Loucy (cell line): ENCODE measurements at regions not wholly inside any gene's neighbourhood (a gene's known extent, or its start where the extent isn't known, plus 50 kb on each side); places are given as distances from the start of the nearest gene placed in this dataset.
"Not testable (repeated sequence)": the region's sequence is repeated elsewhere in the genome, so short reads cannot be mapped to it uniquely, and the experiment has no call there.

Experiments
- H2AFZ ChIP-seq: fragments of 200-600 bp; sonication (generic); 2 replicates; pipeline ENCODE4 v1.6.0; 2016; ENCODE audit warnings: antibody characterized with exemption, mild to moderate bottlenecking, low read length, moderate library complexity
- H3F3A ChIP-seq: fragments of 200-600 bp; 2 replicates; pipeline ENCODE4 v1.6.0; 2016; ENCODE audit warnings: antibody characterized with exemption, low read depth, mild to moderate bottlenecking
- H3K27me3 ChIP-seq: fragments of 200-600 bp; sonication (generic); 2 replicates; pipeline ENCODE4 v1.6.1; 2014; ENCODE audit warnings: low read length, mild to moderate bottlenecking; ENCODE audit not compliant: insufficient read depth, poor library complexity, severe bottlenecking
- H3K36me3 ChIP-seq: fragments of 200-600 bp; sonication (generic); 2 replicates; pipeline ENCODE4 v1.6.1; 2016; ENCODE audit warnings: low read length; ENCODE audit not compliant: insufficient read depth
- H3K4me1 ChIP-seq: fragments of 200-600 bp; sonication (generic); 2 replicates; pipeline ENCODE4 v1.5.1; 2014; ENCODE audit warnings: low read length, mild to moderate bottlenecking; ENCODE audit not compliant: insufficient read depth, poor library complexity, severe bottlenecking
- H3K4me2 ChIP-seq: fragments of 200-600 bp; sonication (generic); 2 replicates; pipeline ENCODE4 v1.6.0; 2014; ENCODE audit warnings: antibody characterized with exemption, low read length, low read depth, mild to moderate bottlenecking; ENCODE audit not compliant: poor library complexity, severe bottlenecking
- H3K4me3 ChIP-seq: fragments of 200-600 bp; sonication (generic); 2 replicates; pipeline ENCODE4 v1.5.1; 2014; ENCODE audit warnings: low read length, mild to moderate bottlenecking, mixed read lengths; ENCODE audit not compliant: poor library complexity, severe bottlenecking
- H3K79me2 ChIP-seq: fragments of 200-600 bp; sonication (generic); 2 replicates; pipeline ENCODE4 v1.6.1; 2014; ENCODE audit warnings: low read length; ENCODE audit not compliant: insufficient read depth
- H3K9ac ChIP-seq: fragments of 200-600 bp; sonication (generic); 2 replicates; pipeline ENCODE4 v1.6.0; 2014; ENCODE audit warnings: mild to moderate bottlenecking, low read depth, low read length, moderate library complexity; ENCODE audit not compliant: poor library complexity, severe bottlenecking
- H3K9me2 ChIP-seq: fragments of 200-600 bp; sonication (generic); replicated peaks from 2 replicates; pipeline ENCODE4 v1.6.1; 2016; ENCODE audit warnings: low read depth, low read length, mixed read lengths
- H3K9me3 ChIP-seq: fragments of 200-600 bp; sonication (generic); 2 replicates; pipeline ENCODE4 v1.6.1; 2014; ENCODE audit warnings: mild to moderate bottlenecking, antibody characterized with exemption, low read length, low read depth; ENCODE audit not compliant: insufficient read depth
- H4K20me1 ChIP-seq: fragments of 200-600 bp; sonication (generic); 2 replicates; pipeline ENCODE4 v1.6.0; 2014; ENCODE audit warnings: antibody characterized with exemption, low read length, mild to moderate bottlenecking; ENCODE audit not compliant: insufficient read depth, poor library complexity, severe bottlenecking
- EZH2phosphoT487 ChIP-seq: fragments of 200-600 bp; IDR thresholded peaks from 2 replicates; pipeline ENCODE4 v1.6.1; 2018; ENCODE audit warnings: antibody characterized with exemption, mild to moderate bottlenecking, moderate library complexity, borderline replicate concordance
- TF ChIP-seq, protein P1 (sequence below): fragments of 200-600 bp; sonication (generic); conservative IDR thresholded peaks from 2 replicates; pipeline ENCODE4 v1.5.1; 2014; ENCODE audit warnings: mild to moderate bottlenecking, antibody characterized with exemption, low read length

DNA sequence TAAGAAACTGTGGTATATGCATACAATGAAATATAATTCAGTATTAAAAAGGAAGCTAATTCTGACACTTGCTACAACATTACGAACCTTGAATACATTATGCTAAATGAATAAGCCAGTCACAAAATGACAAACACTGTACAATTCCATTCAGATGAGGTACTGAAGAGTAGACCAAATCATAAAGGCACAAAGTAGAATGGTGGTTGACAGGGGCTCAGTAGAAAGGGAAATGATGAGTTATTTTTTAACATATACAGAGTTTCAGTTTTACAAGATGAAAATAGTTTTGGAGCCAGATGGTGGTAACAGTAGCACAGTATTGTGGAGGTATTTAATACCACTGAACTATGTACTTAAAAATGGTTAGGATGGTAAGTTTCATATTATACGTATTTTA lies 254.6 kb upstream of the RBMS3 start:
- Histone ChIP-seq H3K4me3 (no peak overlapping the region), H4K20me1 (no peaks in the 10 kb centered on the region), H3K9me2 (no peaks in the 10 kb centered on the region), H3K9me3 (no peaks in the 10 kb centered on the region), H3K4me1 (no peaks in the 10 kb centered on the region), H3K36me3 (no peaks in the 10 kb centered on the region), H3F3A (no peaks in the 10 kb centered on the region), H3K4me2 (no peak overlapping the region), H3K79me2 (no peaks in the 10 kb centered on the region), H3K27me3 (no peaks in the 10 kb centered on the region), H3K9ac (no peak overlapping the region), H2AFZ (no peak overlapping the region)
- no peak for TF ChIP-seq EZH2phosphoT487
- TF ChIP-seq, protein P1, sequence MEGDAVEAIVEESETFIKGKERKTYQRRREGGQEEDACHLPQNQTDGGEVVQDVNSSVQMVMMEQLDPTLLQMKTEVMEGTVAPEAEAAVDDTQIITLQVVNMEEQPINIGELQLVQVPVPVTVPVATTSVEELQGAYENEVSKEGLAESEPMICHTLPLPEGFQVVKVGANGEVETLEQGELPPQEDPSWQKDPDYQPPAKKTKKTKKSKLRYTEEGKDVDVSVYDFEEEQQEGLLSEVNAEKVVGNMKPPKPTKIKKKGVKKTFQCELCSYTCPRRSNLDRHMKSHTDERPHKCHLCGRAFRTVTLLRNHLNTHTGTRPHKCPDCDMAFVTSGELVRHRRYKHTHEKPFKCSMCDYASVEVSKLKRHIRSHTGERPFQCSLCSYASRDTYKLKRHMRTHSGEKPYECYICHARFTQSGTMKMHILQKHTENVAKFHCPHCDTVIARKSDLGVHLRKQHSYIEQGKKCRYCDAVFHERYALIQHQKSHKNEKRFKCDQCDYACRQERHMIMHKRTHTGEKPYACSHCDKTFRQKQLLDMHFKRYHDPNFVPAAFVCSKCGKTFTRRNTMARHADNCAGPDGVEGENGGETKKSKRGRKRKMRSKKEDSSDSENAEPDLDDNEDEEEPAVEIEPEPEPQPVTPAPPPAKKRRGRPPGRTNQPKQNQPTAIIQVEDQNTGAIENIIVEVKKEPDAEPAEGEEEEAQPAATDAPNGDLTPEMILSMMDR, result no peak

DNA sequence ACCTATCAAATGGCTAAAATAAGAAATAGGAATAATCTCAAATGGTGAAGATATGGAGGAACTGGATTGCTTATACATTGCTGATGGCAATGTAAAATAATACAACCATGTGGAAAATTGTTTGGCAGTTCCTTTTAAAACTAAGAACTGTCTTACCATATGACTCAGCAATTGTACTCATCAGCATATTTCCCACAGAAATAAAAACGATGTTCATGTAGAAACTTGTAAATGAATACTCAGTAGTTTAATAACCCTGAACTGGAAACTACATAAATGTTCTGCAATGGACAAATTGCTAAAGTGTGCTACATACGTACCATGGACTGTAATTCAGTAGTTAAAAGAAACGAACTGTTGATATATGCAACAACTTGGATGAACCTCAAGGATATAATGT lies 253.9 kb upstream of the RBMS3 start:
- no peaks in the 10 kb centered on the region for H3K79me2 ChIP-seq
- no peak overlapping the region for H3K9ac ChIP-seq
- no peak for TF ChIP-seq EZH2phosphoT487
- TF ChIP-seq, protein P1, result no peak
- no peaks in the 10 kb centered on the region for H3K4me1 ChIP-seq
- no peak overlapping the region for H3K4me2 ChIP-seq
- no peaks in the 10 kb centered on the region for H3K9me3 ChIP-seq
- no peak overlapping the region for H2AFZ ChIP-seq
- no peaks in the 10 kb centered on the region for H4K20me1 ChIP-seq
- no peaks in the 10 kb centered on the region for H3K36me3 ChIP-seq
- H3K4me3 ChIP-seq, result no peak overlapping the region
- no peaks in the 10 kb centered on the region for H3F3A ChIP-seq
- H3K27me3 ChIP-seq, result no peaks in the 10 kb centered on the region
- H3K9me2 ChIP-seq, result no peaks in the 10 kb centered on the region

DNA sequence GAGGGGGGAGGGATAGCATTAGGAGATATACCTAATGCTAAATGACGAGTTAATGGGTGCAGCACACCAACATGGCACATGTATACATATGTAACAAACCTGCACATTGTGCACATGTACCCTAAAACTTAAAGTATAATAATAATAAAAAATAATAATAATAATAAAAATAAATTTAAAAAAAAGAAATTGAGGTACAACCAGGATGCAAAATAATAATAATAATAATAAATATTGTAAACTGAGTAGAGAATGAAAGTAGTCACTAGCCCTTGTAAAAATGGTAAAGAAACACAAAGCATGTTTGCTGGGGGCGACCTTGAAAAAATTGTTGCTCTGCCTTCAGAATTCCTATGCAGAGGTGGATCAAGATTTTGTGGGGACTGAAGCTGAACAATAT lies 249.7 kb upstream of the RBMS3 start:
- not testable (repeated sequence) for H3K27me3 ChIP-seq, H3K36me3 ChIP-seq, H3K9me3 ChIP-seq, H3K79me2 ChIP-seq, H3K9ac ChIP-seq, H3K4me2 ChIP-seq, H3K9me2 ChIP-seq, H3F3A ChIP-seq, H4K20me1 ChIP-seq, H3K4me1 ChIP-seq, H3K4me3 ChIP-seq, H2AFZ ChIP-seq

DNA sequence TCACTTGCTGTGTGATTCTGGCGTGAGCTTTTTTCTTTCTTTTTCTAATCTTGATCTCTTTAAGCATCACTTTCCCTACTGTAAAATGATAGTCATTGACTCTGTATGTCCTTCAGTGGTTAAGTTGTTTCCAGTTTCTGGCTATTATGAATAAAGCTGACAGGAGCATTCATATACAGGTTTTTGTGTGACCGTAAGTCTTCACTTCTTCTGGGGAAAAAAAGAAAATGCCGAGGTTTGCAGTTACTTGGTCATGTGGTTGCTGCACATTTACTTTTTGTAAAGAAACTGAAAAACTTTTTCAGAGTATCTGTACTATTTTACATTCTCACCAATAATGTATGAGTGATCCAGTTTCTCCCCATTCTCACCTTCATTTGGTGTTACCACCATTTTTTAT lies 247.4 kb upstream of the RBMS3 start:
- H3K9me2 ChIP-seq, result no peaks in the 10 kb centered on the region
- no peak overlapping the region for H3K4me2 ChIP-seq
- no peaks in the 10 kb centered on the region for H3K27me3 ChIP-seq
- no peak overlapping the region for H3K9ac ChIP-seq
- H4K20me1 ChIP-seq, result no peaks in the 10 kb centered on the region
- H3K9me3 ChIP-seq, result no peaks in the 10 kb centered on the region
- no peaks in the 10 kb centered on the region for H3K4me1 ChIP-seq
- no peaks in the 10 kb centered on the region for H3F3A ChIP-seq
- H2AFZ ChIP-seq, result no peak overlapping the region
- H3K4me3 ChIP-seq, result no peak overlapping the region
- H3K79me2 ChIP-seq, result no peaks in the 10 kb centered on the region
- TF ChIP-seq, protein P1, result no peak
- no peak for TF ChIP-seq EZH2phosphoT487
- H3K36me3 ChIP-seq, result no peaks in the 10 kb centered on the region
